ENCODE measurements at regions not wholly inside any gene's neighbourhood (a gene's known extent, or its start where the extent isn't known, plus 50 kb on each side); places are given as distances from the start of the nearest gene placed in this dataset.

DNA sequence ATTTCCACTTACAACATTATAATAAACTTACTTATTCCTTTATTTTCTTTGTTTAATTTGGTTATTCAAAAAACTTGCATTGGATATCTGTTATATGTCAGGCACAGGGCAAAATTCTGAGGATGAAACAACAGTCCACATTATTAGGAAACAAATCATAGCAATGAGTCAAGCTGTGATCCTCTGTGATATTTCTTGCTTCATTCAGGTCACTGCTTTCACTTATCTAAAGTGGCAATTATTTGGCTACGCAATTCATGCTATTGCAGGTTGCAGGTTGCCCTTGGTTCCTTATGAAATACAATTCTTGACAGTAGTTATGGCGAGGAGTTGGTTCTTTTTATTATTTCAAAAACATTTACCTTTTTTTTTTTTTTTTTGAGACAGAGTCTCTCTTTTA lies 66.4 kb upstream of the CNTN6 start:
- TF ChIP-seq, protein P1, sequence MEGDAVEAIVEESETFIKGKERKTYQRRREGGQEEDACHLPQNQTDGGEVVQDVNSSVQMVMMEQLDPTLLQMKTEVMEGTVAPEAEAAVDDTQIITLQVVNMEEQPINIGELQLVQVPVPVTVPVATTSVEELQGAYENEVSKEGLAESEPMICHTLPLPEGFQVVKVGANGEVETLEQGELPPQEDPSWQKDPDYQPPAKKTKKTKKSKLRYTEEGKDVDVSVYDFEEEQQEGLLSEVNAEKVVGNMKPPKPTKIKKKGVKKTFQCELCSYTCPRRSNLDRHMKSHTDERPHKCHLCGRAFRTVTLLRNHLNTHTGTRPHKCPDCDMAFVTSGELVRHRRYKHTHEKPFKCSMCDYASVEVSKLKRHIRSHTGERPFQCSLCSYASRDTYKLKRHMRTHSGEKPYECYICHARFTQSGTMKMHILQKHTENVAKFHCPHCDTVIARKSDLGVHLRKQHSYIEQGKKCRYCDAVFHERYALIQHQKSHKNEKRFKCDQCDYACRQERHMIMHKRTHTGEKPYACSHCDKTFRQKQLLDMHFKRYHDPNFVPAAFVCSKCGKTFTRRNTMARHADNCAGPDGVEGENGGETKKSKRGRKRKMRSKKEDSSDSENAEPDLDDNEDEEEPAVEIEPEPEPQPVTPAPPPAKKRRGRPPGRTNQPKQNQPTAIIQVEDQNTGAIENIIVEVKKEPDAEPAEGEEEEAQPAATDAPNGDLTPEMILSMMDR (IDR thresholded peaks at IDR 0.05; ENCODE audit: insufficient read depth, low read length, poor library complexity, severe bottlenecking), result no peak
- no peak for TF ChIP-seq EZH2phosphoT487 (conservative IDR thresholded peaks at IDR 0.05; ENCODE audit: low read length)
